Activated CD8-positive, alpha-beta memory T cell treated with anti-CD3 and anti-CD28 coated beads for 48 hours (primary cell): ENCODE measurements at regions not wholly inside any gene's neighbourhood (a gene's known extent, or its start where the extent isn't known, plus 50 kb on each side); places are given as distances from the start of the nearest gene placed in this dataset.

Source experiments
- DNase-seq, 3 experiments: peaks; one replicate each; pipeline ENCODE4 v3.0.0-alpha.2; 2020; ENCODE audit warnings: low read depth in 2 of 3, low spot score in 2 of 3

DNA sequence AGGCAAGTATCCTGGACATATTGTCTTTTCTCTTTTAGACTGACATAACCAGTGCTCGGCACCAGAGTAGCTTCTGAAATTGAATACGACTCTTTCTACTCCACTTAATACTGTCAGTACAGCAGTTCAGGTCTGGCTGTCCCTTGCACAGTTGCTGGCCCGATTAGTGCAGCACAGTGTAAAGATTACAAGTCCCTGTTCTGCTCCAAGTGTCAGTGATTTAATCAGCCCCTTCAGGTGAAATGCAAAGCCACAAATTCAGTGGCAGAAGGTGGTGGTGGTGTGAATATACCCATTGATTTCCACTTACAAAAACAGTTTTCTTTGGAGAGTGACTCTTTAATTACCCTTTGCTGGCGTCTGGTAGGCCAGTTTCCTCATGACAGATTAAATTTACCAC lies 545.4 kb downstream of the ADGRL2 start:
- DNase-seq: no peak

GRCh38 chr1:82343381-82343780 lies 542.6 kb downstream of the ADGRL2 start:
- no peak for DNase-seq

GRCh38 chr1:82337635-82338034 lies 536.9 kb downstream of the ADGRL2 start:
- no peak for DNase-seq

DNA sequence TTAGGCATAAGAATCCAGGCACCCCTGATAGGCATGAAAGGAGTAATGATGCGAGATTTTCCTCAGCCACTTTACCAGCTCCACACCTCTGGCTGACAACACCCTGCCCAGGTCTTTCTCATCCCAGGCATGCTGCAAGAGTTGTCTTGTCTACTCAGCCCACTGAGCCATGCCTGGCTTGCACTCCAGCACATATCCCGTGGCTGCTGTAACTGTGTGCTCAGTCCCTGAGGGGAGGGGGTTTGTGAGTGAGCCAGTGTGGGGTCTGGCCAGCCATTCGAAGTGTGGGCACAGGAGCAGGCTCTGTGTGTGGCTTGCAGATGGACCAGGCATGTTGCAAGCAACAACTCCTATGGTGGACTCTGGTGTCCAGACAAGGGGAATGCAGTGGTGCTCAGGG lies 529.6 kb downstream of the ADGRL2 start:
- no peak for DNase-seq

GRCh38 chr1:82329226-82329625 lies 528.5 kb downstream of the ADGRL2 start:
- no peak for DNase-seq

- no peak for DNase-seq
Measured at GRCh38 chr1:82323144-82323841, 522.6 kb downstream of the ADGRL2 start.

GRCh38 chr1:82321794-82322193 lies 521.1 kb downstream of the ADGRL2 start:
- no peak for DNase-seq

DNA sequence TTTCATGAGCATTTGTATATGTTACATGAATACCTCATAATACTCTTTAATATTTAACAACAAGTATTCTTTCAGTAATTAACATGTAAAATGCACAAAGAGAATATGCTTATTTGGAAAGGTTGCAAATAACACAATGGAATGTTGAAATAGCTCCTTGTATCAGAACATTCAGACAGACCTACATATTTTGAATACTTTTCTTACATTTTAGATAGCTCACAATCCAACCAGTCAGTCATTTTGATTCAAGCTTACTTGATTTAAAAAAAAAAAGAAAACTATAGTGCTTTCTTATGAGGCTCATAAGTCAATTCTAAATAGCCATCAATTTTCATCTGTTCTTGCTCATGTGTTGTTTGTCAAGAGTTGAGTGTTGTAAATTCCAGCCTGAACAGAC lies 518.8 kb downstream of the ADGRL2 start:
- DNase-seq: no peak

GRCh38 chr1:82318921-82319320 lies 518.2 kb downstream of the ADGRL2 start:
- no peak for DNase-seq

DNA sequence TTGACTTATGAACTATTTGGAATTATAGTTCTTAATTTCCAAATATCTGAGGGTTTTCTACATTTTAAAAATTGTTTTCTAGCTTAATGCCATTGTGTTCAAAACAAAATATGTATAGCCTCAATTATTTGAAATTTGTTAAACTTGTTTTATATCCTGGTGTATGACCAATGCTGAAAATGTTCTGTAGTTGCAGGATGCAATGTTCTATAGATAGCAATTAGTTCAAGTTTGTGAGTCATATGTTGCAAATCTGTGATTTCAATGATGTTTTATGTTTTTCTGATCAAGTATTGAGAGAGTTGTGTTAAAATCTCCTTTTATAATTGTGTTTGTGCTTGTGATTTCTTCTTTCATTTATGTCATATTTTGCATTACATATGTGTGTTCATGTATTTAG lies 517.5 kb downstream of the ADGRL2 start:
- no peak for DNase-seq

DNA sequence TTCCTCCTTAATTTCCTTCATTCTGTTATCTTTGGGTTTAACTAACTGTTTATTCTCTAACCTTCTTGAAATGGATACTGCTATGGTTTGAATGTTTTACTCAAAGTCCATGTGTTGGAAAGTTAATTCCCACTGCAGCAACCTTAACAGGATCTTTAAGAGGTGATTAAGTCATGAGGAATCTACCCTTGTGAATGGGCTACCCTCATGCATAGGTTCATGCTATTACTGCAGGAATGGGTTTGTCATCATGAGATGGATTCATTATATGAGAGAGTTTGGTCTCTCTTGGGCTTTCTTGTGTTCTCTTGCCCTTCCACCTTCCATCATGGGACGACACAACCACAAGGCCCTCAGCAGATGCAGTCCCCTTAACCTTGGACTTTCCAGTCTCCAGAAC lies 516.9 kb downstream of the ADGRL2 start:
- DNase-seq: no peak

GRCh38 chr1:82299656-82300055 lies 498.9 kb downstream of the ADGRL2 start:
- no peak for DNase-seq

DNA sequence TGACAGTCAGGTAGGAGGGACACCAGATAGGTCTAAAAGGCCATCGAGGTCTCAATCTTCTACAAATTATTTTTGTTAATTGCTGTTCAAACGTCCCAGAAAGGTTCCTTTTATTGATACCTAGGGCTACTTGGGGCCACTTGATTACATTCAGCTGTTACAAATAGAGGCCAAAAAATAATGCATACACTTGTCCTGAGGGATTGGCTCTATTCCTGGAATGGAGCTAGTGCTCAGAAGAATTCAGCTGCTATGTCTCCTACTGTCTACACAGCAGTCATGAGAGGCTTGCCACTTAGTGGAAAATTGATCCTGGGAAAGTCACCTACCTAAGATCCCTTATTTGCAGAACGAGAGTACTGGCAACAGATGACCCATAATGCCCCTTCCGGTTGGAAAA lies 498.3 kb downstream of the ADGRL2 start:
- no peak for DNase-seq

- DNase-seq: no peak
Measured at GRCh38 chr1:82297139-82297896, 496.6 kb downstream of the ADGRL2 start.

DNA sequence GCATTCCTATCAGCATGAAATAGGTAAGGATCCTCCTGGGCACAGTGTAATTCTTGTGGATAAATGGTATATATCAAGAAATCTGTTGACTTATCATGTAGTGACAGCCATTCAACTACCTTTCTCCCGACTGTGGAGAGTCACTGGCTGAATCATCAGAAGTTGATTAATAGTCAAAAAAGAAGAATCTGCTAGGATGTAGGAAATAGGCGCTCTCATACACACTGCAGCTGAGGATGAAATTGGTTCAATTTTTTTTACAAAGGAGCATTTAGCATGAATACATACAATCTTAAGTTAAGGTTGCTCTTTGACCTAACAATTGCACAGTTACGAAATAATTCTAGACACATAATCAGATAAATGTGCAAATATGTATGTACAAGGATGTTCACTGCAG lies 486.8 kb downstream of the ADGRL2 start:
- DNase-seq: no peak

DNA sequence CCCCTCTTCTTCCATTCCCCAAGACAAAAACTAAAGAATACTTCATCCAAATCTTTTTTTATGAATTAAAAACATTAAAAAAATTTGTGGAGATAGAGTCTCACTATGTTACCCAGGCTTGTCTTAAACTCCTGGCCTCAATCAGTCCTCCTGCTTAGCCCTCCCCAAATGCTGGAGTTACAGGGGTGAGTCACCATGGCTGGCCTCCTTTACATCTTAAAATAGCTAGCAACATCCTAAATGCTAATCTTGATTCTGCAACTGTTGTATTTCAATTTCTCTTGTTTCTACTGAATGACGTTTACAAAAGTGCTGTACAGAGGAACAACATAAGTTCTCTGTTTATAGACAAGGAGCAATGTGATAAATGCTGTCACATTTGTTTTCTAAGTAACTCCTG lies 483.5 kb downstream of the ADGRL2 start:
- no peak for DNase-seq

- no peak for DNase-seq
Measured at GRCh38 chr1:82279241-82279640, 478.5 kb downstream of the ADGRL2 start.

DNA sequence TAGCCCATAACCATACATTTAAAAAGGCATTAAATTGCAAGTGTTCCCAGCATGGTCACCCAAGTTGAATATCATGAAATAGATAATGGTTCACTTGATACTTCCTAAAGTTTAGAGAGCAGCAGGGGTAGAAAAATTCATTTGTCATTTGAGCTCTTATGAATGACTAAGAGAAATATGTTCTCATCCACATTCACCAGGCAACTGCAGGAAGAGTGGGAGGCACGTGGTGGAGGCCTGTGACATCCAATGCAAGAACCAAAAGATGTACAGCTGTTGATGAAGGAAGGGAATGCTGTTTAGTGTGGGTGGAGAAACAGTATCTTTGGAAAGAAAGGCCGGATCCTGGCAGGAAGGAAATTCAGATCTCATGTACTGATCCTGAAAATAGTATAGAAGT lies 473.1 kb downstream of the ADGRL2 start:
- DNase-seq: no peak

GRCh38 chr1:82269431-82269830 lies 468.7 kb downstream of the ADGRL2 start:
- DNase-seq: no peak

DNA sequence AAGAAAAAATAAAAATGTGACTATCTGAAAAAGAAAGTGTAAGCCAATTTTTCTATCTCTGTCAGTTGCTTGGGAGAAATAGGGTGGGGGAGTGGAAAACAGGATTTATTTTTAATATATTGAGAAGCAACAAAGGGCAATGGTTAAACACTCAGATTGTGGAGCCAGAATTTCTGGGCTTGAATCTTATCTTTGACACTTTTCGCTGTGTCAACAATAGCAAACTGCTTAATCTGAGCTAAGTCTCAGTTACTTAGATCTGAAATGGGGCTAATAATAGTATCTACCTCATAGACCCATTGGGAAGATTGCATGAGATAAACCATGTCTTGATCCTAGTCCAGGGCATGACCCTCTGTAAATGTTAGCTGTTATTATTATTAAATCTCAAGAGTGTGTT lies 468.1 kb downstream of the ADGRL2 start:
- no peak for DNase-seq

- no peak for DNase-seq
Measured at GRCh38 chr1:82266351-82266750, 465.6 kb downstream of the ADGRL2 start.

DNA sequence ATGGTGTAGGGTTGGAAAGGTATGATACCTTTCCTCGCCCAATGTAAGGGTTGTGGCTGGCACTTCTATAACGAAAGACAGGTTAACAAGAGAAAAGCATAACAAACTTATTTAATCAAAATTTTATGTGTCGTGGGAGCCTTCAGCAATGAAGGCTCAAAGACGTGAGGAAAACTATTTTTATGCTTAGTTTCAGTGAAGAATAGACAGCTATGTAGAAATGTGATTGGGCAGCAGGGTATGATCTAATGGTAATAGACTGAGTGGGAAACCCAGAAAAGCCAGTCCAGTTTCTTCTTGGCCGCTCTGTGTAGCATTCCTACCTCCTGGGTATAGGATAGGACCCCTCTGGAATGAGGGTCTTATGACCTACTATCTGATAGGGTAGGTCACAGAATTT lies 464.7 kb downstream of the ADGRL2 start:
- no peak for DNase-seq

DNA sequence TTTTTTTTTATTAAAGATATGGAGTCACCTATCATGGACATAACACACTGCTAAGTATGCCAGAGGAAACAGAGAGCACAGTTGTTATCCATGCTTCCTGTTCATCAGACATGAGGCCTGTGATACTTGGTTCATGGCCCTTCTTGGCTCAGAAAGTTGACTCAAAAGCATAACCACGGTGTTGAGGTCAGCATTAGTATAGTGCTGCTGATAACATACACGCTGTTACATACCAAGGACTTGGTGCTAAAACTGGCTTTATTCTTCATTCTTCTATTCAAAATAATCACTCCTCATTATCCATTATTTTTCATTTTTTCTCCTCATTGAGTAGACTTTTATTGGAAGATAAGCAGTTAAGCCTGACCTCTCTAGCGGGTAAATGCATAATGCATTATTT lies 464.1 kb downstream of the ADGRL2 start:
- no peak for DNase-seq
